Stimulated activated CD4-positive, alpha-beta T cell treated with anti-CD3 and anti-CD28 coated beads, Interleukin-15, amount 100 ng/mL, for 1 hour (primary cell): ENCODE measurements at regions not wholly inside any gene's neighbourhood (a gene's known extent, or its start where the extent isn't known, plus 50 kb on each side); places are given as distances from the start of the nearest gene placed in this dataset.
"Not testable (repeated sequence)": the region's sequence is repeated elsewhere in the genome, so short reads cannot be mapped to it uniquely, and the experiment has no call there.

Experiments
- DNase-seq, 2 donors: peaks; one replicate each; pipeline ENCODE4 v3.0.0-alpha.2; 2020; ENCODE audit warnings: low read depth in 1 of 2, low spot score in 1 of 2

GRCh38 chr6:165173484-165173883 is 135.9 kb downstream of the C6orf118 start:
- no peak for DNase-seq

GRCh38 chr6:165167861-165168260 is 141.5 kb downstream of the C6orf118 start:
- DNase-seq: no peak

- DNase-seq: no peak
Observed at GRCh38 chr6:165167311-165167710, 142.1 kb downstream of the C6orf118 start.

GRCh38 chr6:165163519-165163918 is 145.9 kb downstream of the C6orf118 start:
- DNase-seq: no peak

- no peak for DNase-seq
Observed at GRCh38 chr6:165159460-165159859, 149.9 kb downstream of the C6orf118 start.

GRCh38 chr6:165146456-165146855 is 162.9 kb downstream of the C6orf118 start:
- no peak for DNase-seq

- no peak for DNase-seq
Observed at GRCh38 chr6:165135889-165136288, 173.5 kb downstream of the C6orf118 start.

- no peak for DNase-seq
Observed at GRCh38 chr6:165129086-165129485, 180.3 kb downstream of the C6orf118 start.

GRCh38 chr6:165127743-165128142 is 181.7 kb downstream of the C6orf118 start:
- DNase-seq: not testable (repeated sequence)

GRCh38 chr6:165124681-165125080 is 184.7 kb downstream of the C6orf118 start:
- not testable (repeated sequence) for DNase-seq

GRCh38 chr6:165119231-165120020 is 190.0 kb downstream of the C6orf118 start:
- no peak for DNase-seq

- no peak for DNase-seq
Observed at GRCh38 chr6:165118736-165119135, 190.7 kb downstream of the C6orf118 start.

GRCh38 chr6:165117806-165118205 is 191.6 kb downstream of the C6orf118 start:
- no peak for DNase-seq

- DNase-seq: no peak
Observed at GRCh38 chr6:165117121-165117520, 192.3 kb downstream of the C6orf118 start.

GRCh38 chr6:165110860-165111259 is 198.5 kb downstream of the C6orf118 start:
- no peak for DNase-seq

GRCh38 chr6:165109011-165109410 is 200.4 kb downstream of the C6orf118 start:
- DNase-seq: no peak

GRCh38 chr6:165106261-165106660 is 203.1 kb downstream of the C6orf118 start:
- DNase-seq: no peak

- DNase-seq: no peak
Observed at GRCh38 chr6:165098165-165098564, 211.2 kb downstream of the C6orf118 start.

- DNase-seq: no peak
Observed at GRCh38 chr6:165096868-165097267, 212.5 kb downstream of the C6orf118 start.

- DNase-seq: no peak
Observed at GRCh38 chr6:165096209-165096608, 213.2 kb downstream of the C6orf118 start.

- DNase-seq: no peak
Observed at GRCh38 chr6:165092881-165093595, 216.4 kb downstream of the C6orf118 start.

GRCh38 chr6:165091121-165091785 is 218.2 kb downstream of the C6orf118 start:
- no peak for DNase-seq
